WTC11 (cell line): ENCODE measurements at regions not wholly inside any gene's neighbourhood (a gene's known extent, or its start where the extent isn't known, plus 50 kb on each side); places are given as distances from the start of the nearest gene placed in this dataset.

Experiments used
- ATAC-seq: fragments of 200-7000 bp; cut with Tn5 transposase; 2 replicates; pipeline ENCODE4 v1.10.0; 2021; ENCODE audit warnings: mild to moderate bottlenecking, moderate library complexity
- CTCF ChIA-PET: fragments of 300-600 bp; sonication (Branson Sonifier 250); formaldehyde crosslinking; loops from one replicate; lab custom pipeline; 2021; ENCODE audit warnings: antibody characterized with exemption; lab: Charles Lee
- POLR2A ChIA-PET: fragments of 350-600 bp; sonication (Branson Sonifier 250); formaldehyde crosslinking; loops from one replicate; lab custom pipeline; 2021; ENCODE audit warnings: antibody characterized with exemption; lab: Charles Lee
- DNase-seq: peaks from one replicate; pipeline ENCODE4 v3.0.0; 2021; ENCODE audit warnings: low spot score
- H3K27ac Mint-ChIP-seq: 2 replicates; pipeline ENCODE4 v1.8.0; 2021; ENCODE audit warnings: mixed read lengths
- H3K27me3 Mint-ChIP-seq: 2 replicates; pipeline ENCODE4 v1.8.0; 2021; ENCODE audit warnings: low read depth, mild to moderate bottlenecking, moderate library complexity, mixed read lengths
- H3K36me3 Mint-ChIP-seq: 2 replicates; pipeline ENCODE4 v1.8.0; 2021; ENCODE audit warnings: mixed read lengths
- H3K4me1 Mint-ChIP-seq: 2 replicates; pipeline ENCODE4 v1.8.0; 2022; ENCODE audit warnings: mixed read lengths
- H3K4me3 Mint-ChIP-seq: 2 replicates; pipeline ENCODE4 v1.8.0; 2021; ENCODE audit warnings: mild to moderate bottlenecking, moderate library complexity, mixed read lengths
- H3K9me3 Mint-ChIP-seq: 2 replicates; pipeline ENCODE4 v1.8.0; 2021; ENCODE audit warnings: mixed read lengths
- E2F4 ChIP-seq: sonication (generic); formaldehyde crosslinking; IDR thresholded peaks from 2 replicates; pipeline ENCODE4 v1.8.1; 2022; ENCODE audit warnings: low read depth, mild to moderate bottlenecking, moderate library complexity, missing genetic modification reagents, borderline replicate concordance
- ELF4 ChIP-seq: sonication (generic); formaldehyde crosslinking; IDR thresholded peaks from 2 replicates; pipeline ENCODE4 v1.8.1; 2022; ENCODE audit warnings: low read depth, mild to moderate bottlenecking, moderate library complexity, missing genetic modification reagents
- FOXJ3 ChIP-seq: sonication (generic); formaldehyde crosslinking; IDR thresholded peaks from 2 replicates; pipeline ENCODE4 v1.9.0; 2021; ENCODE audit warnings: missing genetic modification reagents, mild to moderate bottlenecking, borderline replicate concordance
- FOXP1 ChIP-seq: sonication (generic); formaldehyde crosslinking; IDR thresholded peaks from 2 replicates; pipeline ENCODE4 v1.8.0; 2022; ENCODE audit warnings: missing genetic modification reagents, mild to moderate bottlenecking, moderate library complexity, borderline replicate concordance
- JUN ChIP-seq: sonication (generic); formaldehyde crosslinking; IDR thresholded peaks from 2 replicates; pipeline ENCODE4 v1.8.0; 2023; ENCODE audit warnings: mild to moderate bottlenecking, missing genetic modification reagents
- MXD4 ChIP-seq: fragments of 250-450 bp; sonication (Bioruptor Pico); IDR thresholded peaks from 2 replicates; pipeline ENCODE4 v1.8.0; 2021; ENCODE audit warnings: mild to moderate bottlenecking, moderate library complexity, borderline replicate concordance
- PRDM15 ChIP-seq: sonication (generic); formaldehyde crosslinking; IDR thresholded peaks from 2 replicates; pipeline ENCODE4 v1.8.0; 2022; ENCODE audit warnings: missing genetic modification reagents
- PRRX2 ChIP-seq: fragments of 250-450 bp; sonication (Bioruptor Pico); IDR thresholded peaks from 2 replicates; pipeline ENCODE4 v1.8.0; 2021; ENCODE audit warnings: mild to moderate bottlenecking
- TEAD1 ChIP-seq: sonication (generic); formaldehyde crosslinking; IDR thresholded peaks from 2 replicates; pipeline ENCODE4 v1.8.0; 2022; ENCODE audit warnings: mild to moderate bottlenecking, missing genetic modification reagents
- TEAD4 ChIP-seq: sonication (generic); formaldehyde crosslinking; IDR thresholded peaks from 2 replicates; pipeline ENCODE4 v1.8.0; 2022; ENCODE audit warnings: mild to moderate bottlenecking, missing genetic modification reagents
- ZBTB43 ChIP-seq: sonication (generic); formaldehyde crosslinking; IDR thresholded peaks from 2 replicates; pipeline ENCODE4 v1.8.1; 2023; ENCODE audit warnings: mild to moderate bottlenecking, missing genetic modification reagents
- ZNF281 ChIP-seq: sonication (generic); formaldehyde crosslinking; IDR thresholded peaks from 2 replicates; pipeline ENCODE4 v1.8.0; 2023; ENCODE audit warnings: mild to moderate bottlenecking, missing genetic modification reagents
- ZNF423 ChIP-seq: fragments of 250-450 bp; sonication (Bioruptor Pico); IDR thresholded peaks from 2 replicates; pipeline ENCODE4 v2.1.2; 2022; ENCODE audit warnings: mild to moderate bottlenecking, moderate library complexity
- ZNF425 ChIP-seq: fragments of 250-450 bp; sonication (Bioruptor Pico); conservative IDR thresholded peaks from 2 replicates; pipeline ENCODE4 v1.9.0; 2021; ENCODE audit warnings: mild to moderate bottlenecking

- 0 out of 2 replicates have a peak, but pooled peaks cover under 1% of the 10 kb centered on the region for H3K4me1 Mint-ChIP-seq
- no peak overlapping the region for H3K4me3 Mint-ChIP-seq
- H3K27ac Mint-ChIP-seq, result no peak overlapping the region
- CTCF ChIA-PET, result interaction anchor here (0.6 to 2.3 kb wide), 4 partner anchors 25 to 188 kb away, joined by 3 to 20 read pairs (median 4); no protein-coding TSS in a partner anchor
- TF ChIP-seq ZNF423 (0 out of 2 replicates have a peak, but pooled peaks have one; percentile 30), ZNF281 (CRISPR knock-in tag) (no peak), JUN (CRISPR knock-in tag) (no peak), E2F4 (CRISPR knock-in tag) (no peak)
- TF ChIP-seq, all 79 proteins: peak for 1
- no peaks in the 10 kb centered on the region for H3K9me3 Mint-ChIP-seq
- DNase-seq (peak; percentile 29), ATAC-seq (peak; percentile 66)
- H3K36me3 Mint-ChIP-seq, result no peaks in the 10 kb centered on the region
- H3K27me3 Mint-ChIP-seq, result no peaks in the 10 kb centered on the region; the same call in 1 of the 2 replicates
- POLR2A ChIA-PET, result no interaction called here
These were observed 142.2 kb downstream of the EMX2 start for GRCh38 chr10:117684672-117685211.

- TF ChIP-seq PRRX2 (CRISPR knock-in tag) (no peak), ZNF423 (no peak), FOXJ3 (CRISPR knock-in tag) (no peak), PRDM15 (no peak), FOXP1 (CRISPR knock-in tag) (no peak), ZNF425 (no peak), MXD4 (CRISPR knock-in tag) (no peak), ELF4 (CRISPR knock-in tag) (no peak), TEAD4 (no peak), TEAD1 (CRISPR knock-in tag) (no peak), ZBTB43 (no peak)
- no peak for DNase-seq
- CTCF ChIA-PET, result interaction anchor here (1.0 to 2.3 kb wide), 3 partner anchors 148 to 469 kb away, joined by 3 to 20 read pairs (median 4); no protein-coding TSS in a partner anchor
- Mint-ChIP-seq H3K4me3 (no peak overlapping the region), H3K36me3 (no peaks in the 10 kb centered on the region), H3K9me3 (no peaks in the 10 kb centered on the region), H3K27me3 (no peaks in the 10 kb centered on the region; the same call in 1 of the 2 replicates), H3K27ac (no peak overlapping the region), H3K4me1 (0 out of 2 replicates have a peak, but pooled peaks cover 3% of the 10 kb centered on the region)
- no peak for ATAC-seq
- POLR2A ChIA-PET, result no interaction called here
These were observed 142.9 kb downstream of the EMX2 start for GRCh38 chr10:117685431-117685830.
